T-helper 1 cell treated with Interleukin-12 subunit alpha and Interleukin-12 subunit beta and Interleukin-4 antibody, amounts not matched to agents 30 ng/mL and 1 ng/mL, for 36 hours (primary cell): ENCODE measurements at regions not wholly inside any gene's neighbourhood (a gene's known extent, or its start where the extent isn't known, plus 50 kb on each side); places are given as distances from the start of the nearest gene placed in this dataset.
"Not testable (repeated sequence)": the region's sequence is repeated elsewhere in the genome, so short reads cannot be mapped to it uniquely, and the experiment has no call there.

Experiments used
- intact Hi-C: fragments of 100-400 bp; cut with micrococcal nuclease; formaldehyde crosslinking; loops from one replicate; pipeline ENCODE4 v1.15.1; 2024

- intact Hi-C loops: loop anchor here (1.0 to 10.0 kb wide), 3 partner anchors 137 to 280 kb away; a partner anchor contains a TSS
Observed at GRCh38 chr21:28604946-28605537, 387.6 kb downstream of the LTN1 start.

- intact Hi-C loops: loop anchor here (10.0 kb wide), 1 partner anchor 232 kb away; no protein-coding TSS in a partner anchor
Observed at GRCh38 chr21:28602546-28602945, 390.1 kb downstream of the LTN1 start.

- intact Hi-C loops: no loop called here
Observed at GRCh38 chr21:28598214-28598613, 394.5 kb downstream of the LTN1 start.

- intact Hi-C loops: no loop called here
Observed at GRCh38 chr21:28592205-28592865, 400.3 kb downstream of the LTN1 start.

- intact Hi-C loops: no loop called here
Observed at GRCh38 chr21:28590676-28591075, 402.0 kb downstream of the LTN1 start.

GRCh38 chr21:28590026-28590425, 402.7 kb downstream of the LTN1 start:
- intact Hi-C loops: no loop called here

GRCh38 chr21:28588997-28589396, 403.7 kb downstream of the LTN1 start:
- intact Hi-C loops: no loop called here

GRCh38 chr21:28587748-28588147, 404.9 kb downstream of the LTN1 start:
- intact Hi-C loops: no loop called here

GRCh38 chr21:28581976-28582375, 410.7 kb downstream of the LTN1 start:
- intact Hi-C loops: no loop called here

GRCh38 chr21:28581311-28581731, 411.4 kb downstream of the LTN1 start:
- intact Hi-C loops: not testable (repeated sequence)

- intact Hi-C loops: no loop called here
Observed at GRCh38 chr21:28580585-28580984, 412.1 kb downstream of the LTN1 start.

GRCh38 chr21:28579986-28580550, 412.6 kb downstream of the LTN1 start:
- intact Hi-C loops: no loop called here

- intact Hi-C loops: no loop called here
Observed at GRCh38 chr21:28568692-28569091, 424.0 kb downstream of the LTN1 start.

- intact Hi-C loops: not testable (repeated sequence)
Observed at GRCh38 chr21:28563933-28564332, 428.7 kb downstream of the LTN1 start.

- intact Hi-C loops: no loop called here
Observed at GRCh38 chr21:28561772-28562171, 430.9 kb downstream of the LTN1 start.

GRCh38 chr21:28554660-28555475, 437.8 kb downstream of the LTN1 start:
- intact Hi-C loops: no loop called here

- intact Hi-C loops: no loop called here
Observed at GRCh38 chr21:28550057-28550825, 442.4 kb downstream of the LTN1 start.

GRCh38 chr21:28548291-28548690, 444.4 kb downstream of the LTN1 start:
- intact Hi-C loops: no loop called here

GRCh38 chr21:28547766-28548165, 444.9 kb downstream of the LTN1 start:
- intact Hi-C loops: no loop called here

GRCh38 chr21:28543975-28544374, 448.7 kb downstream of the LTN1 start:
- intact Hi-C loops: no loop called here
